Mesodermal cell (in vitro differentiated cells): ENCODE measurements at regions not wholly inside any gene's neighbourhood (a gene's known extent, or its start where the extent isn't known, plus 50 kb on each side); places are given as distances from the start of the nearest gene placed in this dataset.

Experiments used
- H3K27ac ChIP-seq: 2 replicates; pipeline ENCODE4 v1.7.0; 2013; ENCODE audit warnings: mild to moderate bottlenecking, low read depth, low read length, moderate library complexity; ENCODE audit not compliant: severe bottlenecking
- H3K36me3 ChIP-seq: 2 replicates; pipeline ENCODE4 v1.7.1; 2013; ENCODE audit warnings: mild to moderate bottlenecking, low read length, moderate library complexity; ENCODE audit not compliant: control insufficient read depth, insufficient read depth
- H3K4me1 ChIP-seq: one replicate; pipeline ENCODE4 v1.7.1; 2013; ENCODE audit warnings: mild to moderate bottlenecking, low read length; ENCODE audit not compliant: insufficient read depth, control insufficient read depth, poor library complexity, severe bottlenecking
- H3K4me3 ChIP-seq: 2 replicates; pipeline ENCODE4 v1.7.0; 2013; ENCODE audit warnings: low read length, control low read depth, mild to moderate bottlenecking; ENCODE audit not compliant: insufficient read depth, poor library complexity, severe bottlenecking; ENCODE audit errors: extremely low read depth
- H3K9me3 ChIP-seq: 2 replicates; pipeline ENCODE4 v1.7.1; 2013; ENCODE audit warnings: mild to moderate bottlenecking, low read length, moderate library complexity; ENCODE audit not compliant: control insufficient read depth
- WGBS, 2 experiments: methylation state at CpG; one replicate each; pipeline ENCODE4 v1.1.5; 2013; ENCODE audit warnings: missing lambda C conversion rate in 2 of 2; ENCODE audit not compliant: insufficient coverage in 2 of 2; 5-methylcytosine and 5-hydroxymethylcytosine counted together

DNA sequence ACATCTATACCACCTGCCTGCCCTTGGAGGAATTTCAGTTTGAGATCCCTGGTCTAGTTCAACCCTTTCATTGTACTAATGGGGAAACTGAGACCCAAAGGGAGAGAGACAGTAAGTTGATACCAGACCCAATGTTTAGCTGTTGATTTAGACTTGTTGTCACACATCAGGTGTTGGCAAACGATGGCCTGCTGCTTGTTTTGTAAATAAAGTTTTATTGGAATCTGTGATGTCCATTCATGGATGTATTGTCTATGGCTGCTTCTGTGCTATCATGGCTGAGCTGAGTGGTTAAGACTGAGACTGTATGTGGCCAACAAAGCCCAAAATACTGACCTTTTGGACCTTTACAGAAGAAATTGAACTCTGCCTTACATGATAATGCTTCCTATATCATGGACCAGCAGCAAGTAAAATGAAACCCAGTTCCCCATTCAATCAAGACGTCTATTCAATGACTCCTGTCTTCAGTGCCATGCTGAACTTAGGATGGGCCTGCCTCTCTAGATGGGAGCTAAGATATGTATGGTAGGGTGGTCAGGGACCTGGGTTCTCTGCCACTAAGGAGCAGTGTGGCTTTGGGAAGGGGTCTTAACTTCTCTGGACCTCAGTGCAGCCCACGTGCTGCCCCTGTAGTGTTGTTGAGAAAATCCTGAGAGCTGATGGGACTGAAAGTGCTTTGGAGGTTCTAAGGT lies 111.0 kb downstream of the IRX5 start:
- Histone ChIP-seq H3K4me1 (no peaks in the 10 kb centered on the region), H3K27ac (no peak overlapping the region), H3K9me3 (no peaks in the 10 kb centered on the region), H3K4me3 (no peak overlapping the region), H3K36me3 (no peaks in the 10 kb centered on the region)
- 67 to 86% methylated on average over 1 to 2 of the region's 3 CpGs for WGBS, 2 experiments

DNA sequence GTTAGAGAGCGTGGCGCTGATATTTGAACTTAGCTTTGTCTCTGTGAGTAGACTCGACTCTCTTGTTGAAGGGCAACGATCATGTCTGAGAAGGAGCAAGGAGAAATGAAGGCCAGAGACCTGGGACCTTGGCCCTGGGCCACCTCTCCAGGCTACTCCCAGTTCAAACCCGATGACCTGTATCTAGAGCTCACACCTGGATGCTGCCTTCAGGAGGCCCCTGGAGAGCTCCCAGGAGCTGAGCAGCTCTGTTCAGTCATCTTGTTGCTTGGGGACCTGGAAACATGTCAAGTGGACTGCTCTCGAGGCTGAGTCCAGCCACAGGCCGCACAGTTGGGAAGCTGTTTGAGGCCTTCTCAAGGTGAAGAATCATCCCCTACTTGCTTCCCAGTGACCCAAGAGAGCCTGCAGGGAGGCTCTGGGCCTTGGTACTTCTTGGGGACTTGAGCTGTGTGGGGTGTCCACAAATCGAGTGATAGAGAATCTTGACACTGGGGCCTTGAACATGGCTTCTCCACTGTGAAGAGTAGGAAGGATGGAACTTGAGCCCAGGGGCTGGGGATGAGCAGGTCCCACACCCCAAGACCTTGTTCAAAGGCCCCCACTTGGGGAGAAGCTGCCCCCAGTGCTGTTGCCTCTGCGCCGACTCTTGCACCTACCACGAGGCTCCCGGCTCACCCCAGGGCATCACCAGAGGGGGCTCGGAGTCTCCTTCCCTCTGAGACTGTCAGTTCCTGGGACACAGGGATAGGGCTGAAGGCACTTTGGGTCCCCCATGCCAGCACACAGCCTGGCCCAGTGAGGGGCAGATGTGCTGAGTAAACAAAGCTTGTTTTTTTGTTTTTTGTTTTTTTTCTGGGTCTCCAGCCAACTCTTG lies 112.1 kb downstream of the IRX5 start:
- H3K36me3 ChIP-seq = no peaks in the 10 kb centered on the region
- WGBS, 2 experiments = 90 to 94% methylated on average over 9 to 12 of the region's 13 CpGs

GRCh38 chr16:55043499-55043898 lies 112.8 kb downstream of the IRX5 start:
- H3K4me1 ChIP-seq = no peaks in the 10 kb centered on the region
- 40 to 73% methylated on average over 1 to 2 of the region's 3 CpGs for WGBS, 2 experiments

More for the DNA sequence above, 112.1 kb downstream of the IRX5 start:
- Histone ChIP-seq H3K27ac (no peak overlapping the region), H3K4me3 (no peak overlapping the region), H3K4me1 (no peaks in the 10 kb centered on the region), H3K9me3 (no peaks in the 10 kb centered on the region)

DNA sequence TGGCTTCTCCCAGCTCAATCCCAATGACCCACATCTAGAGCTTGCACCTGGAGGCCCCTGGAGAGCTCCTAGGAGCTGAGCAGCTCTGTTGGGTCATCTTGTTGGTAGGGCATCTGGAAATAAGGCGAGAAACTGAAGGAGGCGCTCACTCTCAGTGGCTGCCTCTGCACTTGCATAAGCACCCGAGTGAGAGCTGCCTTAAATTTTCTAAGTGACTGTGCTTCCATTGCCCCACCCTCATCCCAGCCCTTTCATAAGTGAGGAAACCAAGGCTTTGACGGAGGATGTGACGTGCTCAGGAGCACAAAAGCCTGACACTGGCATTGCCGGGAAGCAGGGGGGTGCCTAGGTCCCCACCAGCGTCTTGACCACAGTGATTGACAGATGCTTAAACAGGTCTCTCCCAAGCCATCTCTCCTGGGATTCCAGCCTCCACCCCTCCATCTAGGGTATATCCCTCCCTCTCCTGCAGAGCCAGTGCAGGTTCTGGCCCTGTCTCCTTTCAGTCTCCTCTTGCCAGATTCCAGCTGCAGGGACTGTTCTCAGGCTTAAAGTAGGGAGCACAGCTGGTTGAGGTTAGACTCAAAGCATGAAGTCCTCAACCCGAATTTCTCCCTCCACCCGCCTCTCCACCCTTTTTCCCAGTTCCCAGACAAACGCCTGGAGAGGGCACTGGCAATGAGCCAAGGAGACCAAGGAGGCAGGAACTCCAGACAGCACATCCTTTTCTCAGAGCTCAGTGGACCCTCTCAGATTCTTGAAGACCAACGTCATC lies 113.7 kb downstream of the IRX5 start:
- WGBS, 2 experiments = 85 to 89% methylated on average over 9 to 10 of the region's 11 CpGs
- H3K4me1 ChIP-seq = no peaks in the 10 kb centered on the region
- no peaks in the 10 kb centered on the region for H3K9me3 ChIP-seq
- H3K4me3 ChIP-seq = no peak overlapping the region
- no peaks in the 10 kb centered on the region for H3K36me3 ChIP-seq
- H3K27ac ChIP-seq = no peak overlapping the region

More at GRCh38 chr16:55043499-55043898, 112.8 kb downstream of the IRX5 start:
- Histone ChIP-seq H3K4me3 (no peak overlapping the region), H3K9me3 (no peaks in the 10 kb centered on the region), H3K27ac (no peak overlapping the region), H3K36me3 (no peaks in the 10 kb centered on the region)

GRCh38 chr16:55045329-55045728 lies 114.7 kb downstream of the IRX5 start:
- no peaks in the 10 kb centered on the region for H3K4me1 ChIP-seq
- no peaks in the 10 kb centered on the region for H3K36me3 ChIP-seq
- no peak overlapping the region for H3K4me3 ChIP-seq
- H3K27ac ChIP-seq = no peak overlapping the region
- 92% methylated on average over 2 of the region's 3 CpGs; no CpG with 5 or more reads in 1 of the 2 experiments for WGBS, 2 experiments
- H3K9me3 ChIP-seq = no peaks in the 10 kb centered on the region

DNA sequence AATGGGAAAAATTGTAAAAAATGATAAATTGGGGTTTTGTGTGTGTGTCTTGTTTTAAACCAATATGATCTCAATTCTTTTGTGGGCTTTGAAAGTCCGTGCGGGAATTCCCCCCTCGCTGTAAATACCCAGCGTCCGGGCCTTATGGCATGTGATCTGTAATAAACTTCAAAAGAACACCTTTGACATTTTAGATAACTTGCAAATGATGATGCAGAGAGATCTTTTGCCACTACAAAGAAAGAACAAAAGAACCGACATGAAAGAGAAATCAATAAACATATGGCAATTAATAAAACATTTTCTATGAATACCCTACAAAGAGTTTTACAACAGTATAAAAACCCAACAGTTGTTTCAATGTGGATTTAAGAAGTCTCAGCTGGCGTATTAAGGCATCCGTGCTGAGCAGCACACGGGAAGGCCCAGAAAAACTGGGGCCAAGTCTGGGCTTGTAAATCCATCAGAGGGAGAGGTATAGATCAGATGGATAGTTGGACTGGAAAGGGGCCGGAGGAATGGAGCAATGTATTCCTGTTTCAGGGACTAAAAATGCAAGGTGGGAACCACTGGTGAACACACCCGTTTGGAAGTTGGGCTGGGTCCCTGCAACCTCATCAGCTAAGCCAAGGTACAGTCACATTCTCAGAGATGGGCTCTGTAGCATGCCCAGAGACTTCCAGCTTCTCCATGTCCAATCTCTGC lies 115.2 kb downstream of the IRX5 start:
- no peaks in the 10 kb centered on the region for H3K9me3 ChIP-seq
- H3K4me3 ChIP-seq = no peak overlapping the region
- 87 to 96% methylated on average over 6 to 10 of the region's 11 CpGs for WGBS, 2 experiments
- H3K27ac ChIP-seq = no peak overlapping the region
- H3K4me1 ChIP-seq = no peaks in the 10 kb centered on the region
- H3K36me3 ChIP-seq = no peaks in the 10 kb centered on the region

DNA sequence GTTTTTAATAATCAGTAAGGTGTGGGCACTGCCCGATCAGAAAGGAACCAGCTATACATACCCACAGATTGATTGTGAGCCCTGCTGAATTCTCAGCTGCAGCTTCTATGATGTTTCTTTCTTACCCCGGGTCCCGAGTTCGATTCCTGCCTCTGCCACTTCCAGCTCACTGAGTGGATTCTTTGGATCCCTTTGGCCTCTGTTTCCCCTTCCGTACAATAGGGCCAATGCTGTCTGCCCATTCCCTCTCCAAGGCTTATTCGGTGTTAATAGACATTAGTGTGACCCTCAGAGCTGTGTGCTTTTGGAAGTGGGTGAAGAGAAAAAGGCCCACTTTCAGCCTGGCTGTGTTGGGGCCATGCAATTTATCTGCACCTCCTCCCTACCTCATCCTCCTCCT lies 115.8 kb downstream of the IRX5 start:
- Histone ChIP-seq H3K36me3 (no peaks in the 10 kb centered on the region), H3K4me1 (no peaks in the 10 kb centered on the region), H3K4me3 (no peak overlapping the region), H3K9me3 (no peaks in the 10 kb centered on the region), H3K27ac (no peak overlapping the region)
- WGBS, 2 experiments = 95 to 97% methylated on average over 4 to 5 of the region's 6 CpGs

DNA sequence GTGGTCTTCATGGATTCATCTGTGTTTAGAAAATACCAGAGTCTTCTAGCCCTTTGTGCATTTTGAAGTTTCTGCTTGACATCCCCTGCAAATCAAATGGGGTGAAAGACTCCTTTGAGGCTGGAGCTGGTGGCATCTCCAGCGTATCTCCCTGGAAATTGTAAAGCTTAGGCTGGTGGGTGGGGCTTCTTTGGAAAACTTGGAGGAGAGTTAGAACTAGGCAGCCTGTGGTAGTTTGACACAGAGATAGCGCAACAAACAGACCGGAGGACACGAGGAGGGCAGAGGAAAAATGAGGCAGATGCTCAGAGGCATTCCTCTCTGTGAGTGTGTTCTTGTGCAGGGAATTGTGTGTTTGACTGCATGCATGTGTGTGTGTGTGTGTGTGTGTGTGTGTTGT lies 116.3 kb downstream of the IRX5 start:
- Histone ChIP-seq H3K9me3 (no peaks in the 10 kb centered on the region), H3K27ac (no peak overlapping the region), H3K36me3 (no peaks in the 10 kb centered on the region), H3K4me1 (no peaks in the 10 kb centered on the region), H3K4me3 (no peak overlapping the region)
- WGBS, 2 experiments = 90 to 96% methylated on average over 4 of the region's 4 CpGs

DNA sequence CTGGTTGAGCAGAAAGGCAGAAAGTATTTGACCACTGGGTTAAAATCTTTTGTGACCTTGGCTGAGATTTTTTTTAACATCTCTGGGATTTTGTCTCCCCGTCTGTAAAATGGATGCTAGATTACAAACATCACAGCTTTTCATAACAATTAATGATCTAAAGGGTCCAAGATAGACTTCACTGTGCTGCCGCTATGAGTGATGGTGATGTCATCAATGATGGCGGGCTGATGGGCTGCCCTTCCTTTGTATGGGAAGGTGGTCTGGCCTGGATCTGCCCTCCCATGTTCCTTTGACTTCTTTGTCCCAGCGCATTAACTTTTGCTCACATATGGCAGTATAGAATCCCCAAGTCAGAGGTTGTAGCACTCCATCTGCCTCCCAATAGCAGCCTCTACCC lies 116.7 kb downstream of the IRX5 start:
- 92 to 93% methylated on average over 2 to 3 of the region's 4 CpGs for WGBS, 2 experiments
- no peaks in the 10 kb centered on the region for H3K36me3 ChIP-seq
- no peak overlapping the region for H3K27ac ChIP-seq
- no peaks in the 10 kb centered on the region for H3K4me1 ChIP-seq
- no peak overlapping the region for H3K4me3 ChIP-seq
- H3K9me3 ChIP-seq = no peaks in the 10 kb centered on the region

- Histone ChIP-seq H3K4me1 (no peaks in the 10 kb centered on the region), H3K27ac (no peak overlapping the region), H3K9me3 (no peaks in the 10 kb centered on the region), H3K36me3 (no peaks in the 10 kb centered on the region), H3K4me3 (no peak overlapping the region)
- 87 to 97% methylated on average over 5 to 6 of the region's 8 CpGs for WGBS, 2 experiments
Observed at GRCh38 chr16:55047903-55048497, 117.3 kb downstream of the IRX5 start.
